NCI-H146 treated with DMSO at 0.1 percent for 48 hours (cell line): ENCODE measurements at regions not wholly inside any gene's neighbourhood (a gene's known extent, or its start where the extent isn't known, plus 50 kb on each side); places are given as distances from the start of the nearest gene placed in this dataset.

ENCODE experiments used
- DNase-seq: peaks from one replicate; lab custom pipeline; 2025; ENCODE audit not compliant: unreplicated experiment; lab: John Stamatoyannopoulos, UW

GRCh38 chr5:143671674-143672569 lies 140.0 kb upstream of the HMHB1 start:
- DNase-seq, result no peak

- no peak for DNase-seq
Measured at GRCh38 chr5:143671021-143671420, 140.9 kb upstream of the HMHB1 start.

GRCh38 chr5:143665866-143666265 lies 146.1 kb upstream of the HMHB1 start:
- DNase-seq, result no peak

GRCh38 chr5:143664623-143665022 lies 147.3 kb upstream of the HMHB1 start:
- no peak for DNase-seq

- DNase-seq, result no peak
Measured at GRCh38 chr5:143663872-143664271, 148.1 kb upstream of the HMHB1 start.

- no peak for DNase-seq
Measured at GRCh38 chr5:143662020-143662419, 149.9 kb upstream of the HMHB1 start.

DNA sequence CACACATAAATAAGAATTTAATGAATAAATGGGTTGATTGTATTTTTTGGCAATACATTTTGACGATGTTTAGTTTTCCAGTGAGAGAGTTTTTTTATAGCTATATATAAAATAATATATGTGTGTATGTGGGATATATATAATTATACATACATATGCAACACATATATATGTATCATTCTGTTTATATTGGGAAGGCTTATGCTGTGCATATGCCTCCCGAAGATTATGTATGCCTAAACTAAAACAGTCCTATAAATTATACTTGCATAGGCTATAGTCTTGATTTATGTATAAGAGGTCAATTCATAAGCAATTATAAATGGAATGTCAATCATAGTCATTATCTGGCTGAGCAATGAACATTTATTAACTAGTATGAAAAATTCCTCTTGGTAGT lies 151.3 kb upstream of the HMHB1 start:
- no peak for DNase-seq

DNA sequence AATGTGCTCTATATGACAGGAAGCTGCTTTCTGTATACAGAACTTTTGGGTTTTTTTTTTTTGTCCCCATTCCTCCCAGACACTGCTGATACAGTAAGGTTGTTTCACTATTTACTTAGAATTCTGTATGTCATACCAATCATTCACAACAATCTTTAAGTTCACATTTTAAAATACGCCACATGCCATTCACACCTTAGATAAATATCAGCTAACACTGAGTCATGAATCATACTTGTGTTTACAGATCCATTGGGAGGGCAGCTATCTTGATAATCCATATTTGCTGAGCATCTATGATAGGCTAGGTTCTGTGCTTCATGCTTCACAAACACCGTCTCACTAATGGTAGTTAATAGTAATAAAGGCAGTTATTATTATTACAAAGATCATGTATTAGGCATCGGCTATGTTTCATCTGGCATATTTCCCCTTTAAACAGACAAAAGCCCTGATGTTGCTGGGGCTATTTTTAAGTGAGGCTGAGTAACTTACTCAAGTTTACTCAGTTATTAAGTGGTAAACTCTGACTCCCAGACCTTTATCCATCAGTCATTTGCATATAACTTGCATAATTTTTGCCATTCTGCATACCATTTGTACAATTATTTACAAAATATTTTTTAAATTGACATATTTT lies 152.2 kb upstream of the HMHB1 start:
- DNase-seq, result peak; percentile 29

GRCh38 chr5:143658956-143659355 lies 153.0 kb upstream of the HMHB1 start:
- DNase-seq, result no peak

GRCh38 chr5:143657647-143658285 lies 154.2 kb upstream of the HMHB1 start:
- peak; percentile 65 for DNase-seq

DNA sequence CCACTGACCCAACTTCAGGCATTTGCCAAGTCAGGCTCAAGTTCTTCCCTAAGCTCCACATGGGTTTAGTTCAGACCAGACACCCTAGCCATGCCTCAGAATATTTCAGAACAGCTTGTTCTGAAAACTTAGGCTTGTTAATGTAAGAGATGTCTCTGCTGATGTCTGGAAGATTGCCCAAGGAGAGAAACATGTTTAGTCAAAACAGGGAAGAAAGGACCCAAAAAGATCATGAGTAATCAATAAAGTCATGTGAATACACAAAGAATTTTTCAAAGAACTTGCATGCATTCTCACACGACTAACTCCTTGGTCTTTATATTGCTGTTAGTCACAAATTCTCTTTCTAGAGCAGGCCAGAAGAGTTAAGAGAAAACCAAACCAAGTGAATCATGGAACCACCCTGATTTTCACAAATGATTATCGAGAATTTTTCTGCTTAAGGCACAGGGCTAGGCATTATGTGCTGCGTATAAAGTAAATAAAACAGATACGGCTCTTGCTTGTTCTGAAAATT lies 158.1 kb upstream of the HMHB1 start:
- no peak for DNase-seq

DNA sequence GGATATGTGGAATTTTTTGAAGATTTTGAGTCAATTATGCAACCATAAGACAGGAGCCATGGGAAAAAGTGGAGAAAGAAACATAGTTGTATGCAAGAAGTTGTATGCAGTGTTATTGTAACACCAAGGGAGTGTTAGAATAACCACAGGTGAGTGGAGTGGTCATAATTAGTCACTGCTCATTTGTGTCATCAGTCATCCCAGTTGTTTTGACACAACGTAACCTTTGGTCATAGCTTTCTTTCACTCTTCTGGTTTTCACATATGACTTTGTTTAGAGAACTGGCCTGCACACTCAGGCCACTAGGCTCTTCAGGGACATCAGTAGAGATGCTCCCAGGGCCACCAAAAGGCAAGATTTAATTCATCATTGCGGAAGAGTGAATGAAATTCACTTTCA lies 158.7 kb upstream of the HMHB1 start:
- DNase-seq, result no peak

- DNase-seq, result no peak
Measured at GRCh38 chr5:143652108-143652700, 159.8 kb upstream of the HMHB1 start.

GRCh38 chr5:143649937-143650621 lies 161.9 kb upstream of the HMHB1 start:
- DNase-seq, result no peak

DNA sequence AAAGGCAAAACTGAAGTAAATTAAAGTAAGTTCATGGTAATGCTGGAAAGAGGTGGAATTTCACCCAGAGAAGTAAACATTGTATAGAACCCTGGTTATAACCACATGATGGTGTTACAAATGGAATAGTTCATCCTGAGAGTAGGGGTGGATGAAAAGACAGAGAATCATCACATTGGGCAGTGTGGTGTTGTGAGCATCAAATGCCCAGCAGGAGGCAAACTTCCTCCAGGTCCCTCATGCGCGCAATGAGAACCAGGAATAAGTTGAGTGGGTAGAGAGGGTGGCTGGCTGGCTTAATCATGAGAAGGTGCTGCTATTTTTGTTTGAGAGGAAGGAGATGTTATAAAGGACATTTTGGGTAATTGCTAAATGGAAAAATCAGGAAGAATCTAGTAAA lies 163.3 kb upstream of the HMHB1 start:
- no peak for DNase-seq

DNA sequence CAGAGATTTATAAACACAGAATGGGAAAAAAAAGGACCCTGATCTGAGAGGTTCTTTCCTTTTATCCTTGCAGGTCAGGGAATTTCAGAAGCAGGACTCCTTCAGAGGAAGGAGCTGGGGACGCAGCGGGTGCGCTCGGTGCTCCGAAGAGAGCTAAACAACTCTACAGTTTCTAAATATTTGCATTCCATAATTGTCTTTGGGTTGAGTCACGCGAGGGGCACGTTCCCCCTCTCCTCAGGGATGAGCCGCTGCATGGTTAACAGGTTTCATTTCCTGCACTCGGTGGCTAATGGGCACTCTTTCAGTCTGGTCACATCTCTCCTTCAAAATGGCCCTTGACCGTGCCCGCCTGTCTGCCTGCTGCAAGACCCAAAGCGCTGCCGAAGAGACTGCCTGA lies 165.0 kb upstream of the HMHB1 start:
- DNase-seq, result peak; percentile 5

GRCh38 chr5:143645356-143645755 lies 166.6 kb upstream of the HMHB1 start:
- no peak for DNase-seq

DNA sequence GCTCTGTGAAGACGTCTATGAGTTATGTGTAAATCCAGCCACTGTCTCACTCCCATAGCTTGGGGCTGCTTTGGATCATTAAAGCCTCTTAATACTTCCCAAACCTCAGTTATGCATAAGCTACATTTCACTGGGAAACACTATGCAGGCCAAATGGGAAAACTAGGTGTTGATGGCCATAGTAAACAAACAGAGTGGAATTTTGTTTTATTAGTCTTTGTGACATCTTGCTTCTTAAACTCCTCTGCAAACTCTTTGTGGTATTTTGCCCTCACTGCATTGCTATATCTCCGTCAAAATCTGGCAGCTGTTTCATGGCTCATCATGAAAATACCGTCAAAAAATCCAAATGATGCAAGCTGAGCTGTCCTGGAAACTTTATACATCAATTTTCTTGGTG lies 167.2 kb upstream of the HMHB1 start:
- no peak for DNase-seq

- no peak for DNase-seq
Measured at GRCh38 chr5:143642791-143643190, 169.2 kb upstream of the HMHB1 start.

GRCh38 chr5:143641549-143642355 lies 170.2 kb upstream of the HMHB1 start:
- DNase-seq, result peak; percentile 51
